Endothelial cell of umbilical vein (primary cell): ENCODE measurements at regions not wholly inside any gene's neighbourhood (a gene's known extent, or its start where the extent isn't known, plus 50 kb on each side); places are given as distances from the start of the nearest gene placed in this dataset.

Experiments used
- BruUV-seq: library from RNA; stranded (reverse); fragments of 400-500 nt; replicated peaks from 2 replicates; lab custom pipeline; 2021; lab: Mats Ljungman, UMichigan
- CTCF ChIA-PET: fragments of 300-600, 350-600 bp; sonication (Branson Sonifier 250); formaldehyde crosslinking; loops from one replicate; lab custom pipeline; 2021; ENCODE audit warnings: antibody characterized with exemption, inconsistent platforms; lab: Charles Lee
- POLR2A ChIA-PET: fragments of 300-600, 350-600 bp; sonication (Branson Sonifier 250); formaldehyde crosslinking; loops from one replicate; lab custom pipeline; 2021; ENCODE audit warnings: antibody characterized with exemption, inconsistent platforms; lab: Charles Lee
- DNase-seq: peaks from one replicate; pipeline ENCODE4 v3.0.0-alpha.2; 2011; ENCODE audit warnings: low read depth, low spot score
- FAIRE-seq: peaks from 2 replicates; lab custom pipeline; 2011; peaks lifted over from hg19 to GRCh38; lab: Jason Lieb, UNC
- H2AFZ ChIP-seq: 2 replicates; pipeline ENCODE4 v1.6.0; 2012; ENCODE audit warnings: low read depth, low read length, control low read depth, inconsistent platforms
- H3K27ac ChIP-seq: 2 replicates; pipeline ENCODE4 v1.5.1; 2011; ENCODE audit warnings: low read depth, mild to moderate bottlenecking, control low read depth, low read length, moderate library complexity; ENCODE audit not compliant: insufficient read depth
- H3K27me3 ChIP-seq, 2 experiments: 2 replicates each; pipeline versions ENCODE4 v1.6.0 to v1.6.1; 2011; ENCODE audit warnings: low read length in 2 of 2, mixed read lengths in 1 of 2; ENCODE audit not compliant: control insufficient read depth in 2 of 2, insufficient read depth in 2 of 2
- H3K36me3 ChIP-seq, 2 experiments: 2 replicates in 1 of 2; 3 replicates in 1 of 2; pipeline ENCODE4 v1.5.1; 2011; ENCODE audit warnings: low read length in 2 of 2, mild to moderate bottlenecking in 1 of 2, moderate library complexity in 1 of 2; ENCODE audit not compliant: control insufficient read depth in 2 of 2, insufficient read depth in 2 of 2; ENCODE audit errors: extremely low read depth in 1 of 2
- H3K4me1 ChIP-seq: 3 replicates; pipeline ENCODE4 v1.5.1; 2011; ENCODE audit warnings: mild to moderate bottlenecking, low read length; ENCODE audit not compliant: control insufficient read depth, insufficient read depth; ENCODE audit errors: extremely low read depth
- H3K4me2 ChIP-seq: 2 replicates; pipeline ENCODE4 v1.6.1; 2011; ENCODE audit warnings: low read length, control low read depth, mixed read lengths; ENCODE audit not compliant: insufficient read depth
- H3K4me3 ChIP-seq, 3 experiments: fragments of 200-600 bp in 1 of 3; sonication (generic), shearing (Covaris generic) in 1 of 3; replicated peaks in 1 of 3; 2 replicates each; pipeline ENCODE4 v1.5.1; 2011 to 2016; ENCODE audit warnings: control low read depth in 3 of 3, low read length in 3 of 3, mild to moderate bottlenecking in 2 of 3, inconsistent platforms in 1 of 3, low read depth in 1 of 3, moderate library complexity in 1 of 3; ENCODE audit not compliant: insufficient read depth in 1 of 3
- H3K79me2 ChIP-seq: 2 replicates; pipeline ENCODE4 v1.6.0; 2012; ENCODE audit warnings: low read length, inconsistent platforms; ENCODE audit not compliant: control insufficient read depth, insufficient read depth
- H3K9ac ChIP-seq: replicated peaks from 2 replicates; pipeline ENCODE3; 2011; ENCODE audit warnings: low read length, control low read depth; ENCODE audit not compliant: insufficient read depth; ENCODE audit errors: extremely low read depth
- H3K9me1 ChIP-seq: replicated peaks from 3 replicates; pipeline ENCODE4 v1.6.0; 2011; ENCODE audit warnings: mild to moderate bottlenecking, low read length; ENCODE audit not compliant: control insufficient read depth, insufficient read depth; ENCODE audit errors: extremely low read depth
- H3K9me3 ChIP-seq: replicated peaks from 2 replicates; pipeline ENCODE4 v1.5.1; 2012; ENCODE audit warnings: low read length, inconsistent platforms; ENCODE audit not compliant: control insufficient read depth, insufficient read depth
- H4K20me1 ChIP-seq: replicated peaks from 2 replicates; pipeline ENCODE3; 2011; ENCODE audit warnings: mild to moderate bottlenecking, low read length; ENCODE audit not compliant: control insufficient read depth, insufficient read depth; ENCODE audit errors: extremely low read depth
- CTCF ChIP-seq, 2 donors: IDR thresholded peaks; 1 replicate in 1 of 2; 2 replicates in 1 of 2; pipeline ENCODE4 v1.5.1; 2011; ENCODE audit warnings: low read length in 2 of 2, mild to moderate bottlenecking in 2 of 2, moderate library complexity in 2 of 2, control low read depth in 1 of 2, inconsistent platforms in 1 of 2, low read depth in 1 of 2; ENCODE audit not compliant: insufficient read depth in 1 of 2; ENCODE audit errors: extremely low read depth in 1 of 2
- EZH2 ChIP-seq: IDR thresholded peaks from 2 replicates; pipeline ENCODE4 v1.6.1; 2012; ENCODE audit warnings: borderline replicate concordance, low read depth, mild to moderate bottlenecking, moderate library complexity, low read length, inconsistent platforms; ENCODE audit not compliant: severe bottlenecking
- FOS ChIP-seq: IDR thresholded peaks from 2 replicates; pipeline ENCODE4 v1.6.1; 2011; ENCODE audit warnings: mild to moderate bottlenecking, low read length, moderate library complexity, borderline replicate concordance; ENCODE audit not compliant: insufficient read depth
- GATA2 ChIP-seq: IDR thresholded peaks from 2 replicates; pipeline ENCODE4 v1.7.0; 2011; ENCODE audit warnings: low read depth, mild to moderate bottlenecking, moderate library complexity, mixed read lengths, low read length; ENCODE audit not compliant: insufficient read length, insufficient read depth
- JUN ChIP-seq: IDR thresholded peaks from 2 replicates; pipeline ENCODE4 v1.6.1; 2011; ENCODE audit warnings: borderline replicate concordance, low read depth; ENCODE audit not compliant: insufficient read length, insufficient read depth
- MAX ChIP-seq: IDR thresholded peaks from 2 replicates; pipeline ENCODE4 v1.6.1; 2011; ENCODE audit not compliant: insufficient read depth, insufficient read length
- MYC ChIP-seq: IDR thresholded peaks from one replicate; pipeline ENCODE4 v1.6.1; 2011; ENCODE audit warnings: mild to moderate bottlenecking, low read depth, low read length
- POLR2A ChIP-seq: IDR thresholded peaks from 2 replicates; pipeline ENCODE4 v1.6.1; 2012; ENCODE audit warnings: low read depth, mild to moderate bottlenecking, control low read depth, low read length
- POLR2AphosphoS5 ChIP-seq: IDR thresholded peaks from 2 replicates; pipeline ENCODE4 v1.6.1; 2012; ENCODE audit warnings: low read depth, mild to moderate bottlenecking, control low read depth, low read length, moderate library complexity; ENCODE audit not compliant: insufficient read depth
- dilution Hi-C: fragments of 300-500 bp; cut with MboI; formaldehyde crosslinking; loops from one replicate; pipeline ENCODE4 v1.15.0; 2019; ENCODE audit warnings: low sequenced_read_pairs; ENCODE audit not compliant: extremely low pct_ligation_motif_present
- intact Hi-C: fragments of 100-400 bp; cut with micrococcal nuclease; formaldehyde crosslinking; loops from one replicate; pipeline ENCODE4 v1.10.0; 2022

- ChIA-PET CTCF (no interaction called here), POLR2A (no interaction called here)
- no peak overlapping the region for H3K27ac ChIP-seq
- H3K9me3 ChIP-seq: no peaks in the 10 kb centered on the region
- no peaks in the 10 kb centered on the region for H3K9me1 ChIP-seq
- H3K9ac ChIP-seq: no peak overlapping the region
- DNase-seq (no peak), FAIRE-seq (no peak)
- no peaks in the 10 kb centered on the region for H4K20me1 ChIP-seq
- H2AFZ ChIP-seq: no peak overlapping the region
- no peaks in the 10 kb centered on the region for H3K27me3 ChIP-seq
- H3K36me3 ChIP-seq: no peaks in the 10 kb centered on the region
- intact Hi-C loops: no loop called here
- no peak overlapping the region for H3K4me2 ChIP-seq
- no TSS peak for BruUV-seq
- no peak for TF ChIP-seq MYC
- no peak for TF ChIP-seq CTCF (IDR thresholded peaks at IDR 0.05; ENCODE audit: extremely low read depth in 1 of 2, insufficient read depth in 1 of 2, low read depth in 1 of 2, low read length in 2 of 2)
- no peak for TF ChIP-seq FOS
- no peak for TF ChIP-seq JUN
- TF ChIP-seq EZH2: no peak
- TF ChIP-seq POLR2AphosphoS5: no peak
- TF ChIP-seq POLR2A: no peak
- no peak for TF ChIP-seq MAX
- no peak for TF ChIP-seq GATA2
- dilution Hi-C loops: no loop called here
- no peak overlapping the region for H3K4me3 ChIP-seq
- no peaks in the 10 kb centered on the region for H3K79me2 ChIP-seq
- no peaks in the 10 kb centered on the region for H3K4me1 ChIP-seq
Observed at GRCh38 chr11:38425578-38425977, 1827.5 kb upstream of the RAG2 start.
